ENCODE measurements at regions not wholly inside any gene's neighbourhood (a gene's known extent, or its start where the extent isn't known, plus 50 kb on each side); places are given as distances from the start of the nearest gene placed in this dataset.
"Not testable (repeated sequence)": the region's sequence is repeated elsewhere in the genome, so short reads cannot be mapped to it uniquely, and the experiment has no call there.

DNA sequence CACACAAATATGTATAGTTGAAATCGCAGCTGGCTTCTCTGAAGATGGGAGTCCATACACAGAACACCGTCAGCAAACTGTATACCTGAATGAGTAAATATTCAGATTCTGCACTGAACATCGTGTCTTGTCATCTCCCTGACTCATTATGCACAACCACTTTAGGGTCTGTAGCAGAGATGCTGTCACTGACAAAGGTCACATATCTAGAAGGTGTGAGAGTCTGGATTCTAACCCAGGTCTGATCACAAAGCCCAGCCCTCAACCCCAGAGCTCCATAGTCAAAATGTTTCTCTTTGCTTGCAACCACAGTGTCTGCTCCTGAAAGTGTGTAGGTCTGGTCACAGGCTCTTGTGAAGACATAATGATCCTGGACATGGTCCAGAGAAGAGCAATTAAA, 78.3 kb upstream of the PAX8 start:
- CTCF ChIA-PET: interaction anchor here (2.0 to 2.5 kb wide), 2 partner anchors 13 to 220 kb away, joined by 7 to 11 read pairs; no protein-coding TSS in a partner anchor
- ATAC-seq: peak; percentile 40
- DNase-seq: peak; percentile 51
- Mint-ChIP-seq H3K4me1 (peaks cover 47% of the 10 kb centered on the region), H3K27me3 (peaks cover 28% of the 10 kb centered on the region), H3K9me3 (ENCODE audit: low read depth) (peaks cover 4% of the 10 kb centered on the region), H3K36me3 (peaks cover 3% of the 10 kb centered on the region), H3K27ac (no peak overlapping the region), H3K4me3 (no peak overlapping the region)

DNA sequence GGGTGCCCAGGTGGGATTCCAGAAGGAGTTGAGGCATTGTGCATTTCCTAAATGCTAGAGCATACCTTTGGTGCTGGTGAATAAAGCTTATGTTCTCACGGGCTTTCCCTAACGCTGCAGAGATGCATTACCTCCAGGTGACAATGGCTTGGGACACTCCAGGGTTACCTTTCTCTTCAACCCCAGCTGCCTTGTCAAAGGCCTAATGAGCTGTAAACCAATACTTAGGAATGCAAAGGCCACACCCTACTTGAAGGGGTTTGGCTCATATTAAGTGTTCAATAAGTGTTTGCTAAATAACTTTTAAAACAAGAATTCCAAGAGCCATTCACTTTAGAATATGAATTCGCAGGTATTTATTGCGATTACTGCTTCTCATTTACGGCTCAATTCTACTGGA, 77.6 kb upstream of the PAX8 start:
- H3K27ac Mint-ChIP-seq; H3K9me3 Mint-ChIP-seq (ENCODE audit: low read depth); H3K36me3 Mint-ChIP-seq; ATAC-seq; DNase-seq; CTCF ChIA-PET; H3K4me3 Mint-ChIP-seq: not testable (repeated sequence)
- Mint-ChIP-seq H3K4me1 (peaks cover 40% of the 10 kb centered on the region), H3K27me3 (peaks cover 35% of the 10 kb centered on the region)

DNA sequence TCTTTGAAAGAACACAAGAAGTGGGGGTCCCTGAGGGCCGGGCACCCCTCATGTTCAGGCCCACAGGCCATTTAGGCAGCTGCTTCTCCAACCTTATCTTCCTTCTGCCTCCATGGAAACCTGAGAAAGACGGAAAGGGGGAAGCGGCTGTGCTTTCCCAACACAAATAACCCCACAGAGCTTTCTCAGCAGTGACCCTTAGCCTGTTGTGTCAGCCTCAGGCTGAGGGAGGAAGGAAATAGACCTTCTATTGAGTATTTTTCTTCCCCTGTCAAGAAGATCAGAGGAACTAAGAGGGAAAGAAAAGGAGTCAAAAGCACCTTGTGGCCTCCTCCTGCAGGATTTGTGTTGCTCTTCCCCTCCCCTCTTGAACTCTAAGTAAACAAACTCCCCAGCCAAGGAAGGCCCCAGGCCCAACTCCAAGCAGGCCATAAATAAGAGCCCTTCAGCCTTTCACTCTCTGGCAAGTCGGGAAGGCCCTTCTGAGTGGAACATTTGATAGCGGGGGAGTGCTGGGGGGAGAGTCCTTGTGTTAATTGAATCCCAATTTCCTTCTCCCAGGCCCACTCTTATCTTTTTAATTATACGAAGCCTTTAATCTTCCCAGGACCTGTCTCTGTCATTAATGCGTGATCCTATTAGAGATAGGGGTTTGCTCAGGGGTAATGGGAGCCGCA, 76.8 kb upstream of the PAX8 start:
- H3K27ac Mint-ChIP-seq; DNase-seq; H3K4me3 Mint-ChIP-seq; H3K9me3 Mint-ChIP-seq (ENCODE audit: low read depth); H3K36me3 Mint-ChIP-seq; ATAC-seq: not testable (repeated sequence)
- CTCF ChIA-PET: interaction anchor here (1.2 kb wide), 1 partner anchor 107 kb away, joined by 3 read pairs; no protein-coding TSS in a partner anchor
- Mint-ChIP-seq H3K27me3 (peaks cover 37% of the 10 kb centered on the region), H3K4me1 (peaks cover 32% of the 10 kb centered on the region)

DNA sequence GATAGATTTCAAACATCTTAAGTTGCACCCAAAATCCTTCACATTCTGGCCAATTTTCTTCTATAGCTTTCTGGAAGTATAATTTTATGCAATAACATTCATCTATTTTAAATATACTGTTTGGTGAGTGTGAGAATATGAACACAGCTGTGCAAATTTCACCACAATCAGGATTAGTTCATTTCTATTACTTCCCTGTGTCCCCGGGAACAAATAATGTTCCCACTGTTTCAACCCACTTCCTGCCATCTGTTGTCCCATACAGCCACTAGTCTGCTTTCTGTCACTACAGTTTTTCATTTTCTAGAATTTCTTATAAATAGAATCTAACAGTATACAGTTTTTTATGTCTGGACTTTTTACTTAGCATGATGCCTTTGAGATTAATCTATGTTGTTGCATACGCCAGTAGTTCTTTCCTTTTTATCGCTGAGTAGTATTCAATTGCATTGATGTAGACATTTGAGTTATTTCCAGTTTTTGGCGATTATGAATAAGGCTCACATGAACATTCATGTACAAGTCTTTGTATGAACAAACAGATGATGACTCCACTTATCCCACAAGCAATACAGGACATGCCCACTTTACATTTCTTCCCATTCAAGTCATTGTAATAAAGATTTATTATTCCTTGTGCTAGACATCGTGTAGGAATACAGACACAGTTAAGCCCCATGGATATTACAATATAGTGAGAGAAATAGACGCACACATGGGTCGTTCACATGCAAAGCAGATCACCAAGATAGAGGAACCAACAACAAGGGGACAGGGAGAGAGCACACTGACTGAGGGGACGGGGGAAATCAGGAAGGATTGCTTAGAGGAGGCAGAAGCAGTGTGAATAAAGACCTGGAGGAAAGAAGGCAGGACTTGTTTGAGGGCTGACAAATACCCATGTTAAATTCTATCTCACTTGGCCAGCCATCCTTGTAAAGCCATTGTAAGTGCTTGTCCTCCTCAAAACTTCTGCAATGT, 72.9 kb upstream of the PAX8 start:
- Mint-ChIP-seq H3K4me1 (no peaks in the 10 kb centered on the region), H3K9me3 (ENCODE audit: low read depth) (peaks cover 4% of the 10 kb centered on the region), H3K4me3 (no peak overlapping the region), H3K27ac (no peak overlapping the region), H3K36me3 (peaks cover 3% of the 10 kb centered on the region), H3K27me3 (peaks cover 37% of the 10 kb centered on the region)
- DNase-seq (no peak), ATAC-seq (no peak)
- CTCF ChIA-PET: no interaction called here

DNA sequence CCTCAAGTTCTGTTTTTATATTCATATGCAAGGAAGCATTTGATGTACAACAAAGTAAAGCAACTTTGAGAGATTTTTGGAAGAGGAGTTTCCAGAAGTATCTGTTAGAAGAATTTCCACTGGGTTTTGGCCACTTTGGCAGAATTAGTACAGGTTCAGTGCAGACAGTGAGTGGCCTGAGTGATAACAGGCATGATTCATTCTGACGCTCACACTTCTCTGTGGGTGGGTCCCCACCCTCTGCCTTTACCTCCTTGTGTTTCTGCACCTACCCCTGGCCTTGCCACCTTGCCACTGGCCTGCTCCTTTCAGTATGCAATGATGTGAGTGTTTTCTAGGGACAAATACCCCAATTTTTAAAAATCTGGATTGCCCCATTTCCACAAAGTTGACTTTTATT, 65.1 kb upstream of the PAX8 start:
- H3K36me3 Mint-ChIP-seq; H3K4me3 Mint-ChIP-seq; DNase-seq; CTCF ChIA-PET; H3K27ac Mint-ChIP-seq; H3K9me3 Mint-ChIP-seq (ENCODE audit: low read depth): not testable (repeated sequence)
- H3K4me1 Mint-ChIP-seq: peaks cover 13% of the 10 kb centered on the region
- H3K27me3 Mint-ChIP-seq: peaks cover 25% of the 10 kb centered on the region
- peak; percentile 27 for ATAC-seq

DNA sequence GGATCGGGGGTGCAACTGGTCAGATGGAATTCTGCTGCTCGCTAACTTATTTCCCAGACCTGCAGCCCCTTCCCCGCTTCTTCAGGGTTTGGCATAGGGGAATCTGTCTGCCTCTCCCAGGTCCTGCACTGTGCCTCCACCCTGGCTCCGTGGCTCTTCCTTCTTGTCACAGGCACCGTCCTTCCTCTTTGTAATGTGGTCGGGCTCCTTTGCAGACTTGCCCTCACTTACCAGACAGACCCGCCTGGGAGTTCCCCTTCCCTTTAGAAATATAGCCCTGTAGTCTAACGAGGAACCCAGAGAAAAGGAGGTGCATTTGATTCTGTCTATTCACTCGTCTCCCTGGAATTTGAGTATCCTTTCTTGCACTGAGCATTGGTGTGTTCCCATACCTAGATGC, 63.9 kb upstream of the PAX8 start:
- no peak overlapping the region for H3K4me3 Mint-ChIP-seq
- CTCF ChIA-PET: no interaction called here
- no peak overlapping the region for H3K27ac Mint-ChIP-seq
- DNase-seq (no peak), ATAC-seq (peak; percentile 61)
- peaks cover 13% of the 10 kb centered on the region for H3K4me1 Mint-ChIP-seq
- H3K27me3 Mint-ChIP-seq: peaks cover 25% of the 10 kb centered on the region
- no peaks in the 10 kb centered on the region for H3K36me3 Mint-ChIP-seq
- no peaks in the 10 kb centered on the region for H3K9me3 Mint-ChIP-seq (ENCODE audit: low read depth)

DNA sequence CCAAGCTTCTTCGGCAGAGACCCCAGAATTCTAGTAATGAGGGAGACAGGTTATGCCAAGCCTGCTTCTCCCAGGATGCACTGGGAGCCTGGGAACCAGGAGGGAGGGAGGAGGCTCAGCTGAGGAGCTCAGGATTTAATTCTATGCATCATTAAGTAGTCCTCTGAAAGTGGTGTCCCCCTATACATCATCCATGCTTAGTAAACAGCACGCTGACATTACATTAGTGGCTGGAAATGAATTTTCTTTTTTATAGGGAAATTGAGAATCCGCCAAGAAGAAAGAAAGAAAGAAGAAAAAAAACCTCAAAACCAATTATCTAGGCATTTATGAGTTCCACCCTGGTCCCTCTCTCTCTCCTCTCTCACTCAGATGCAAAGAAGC, 63.1 kb upstream of the PAX8 start:
- H3K9me3 Mint-ChIP-seq (ENCODE audit: low read depth); ATAC-seq; H3K36me3 Mint-ChIP-seq; CTCF ChIA-PET; DNase-seq; H3K4me3 Mint-ChIP-seq; H3K27ac Mint-ChIP-seq: not testable (repeated sequence)
- peaks cover 13% of the 10 kb centered on the region for H3K4me1 Mint-ChIP-seq
- peaks cover 27% of the 10 kb centered on the region for H3K27me3 Mint-ChIP-seq

DNA sequence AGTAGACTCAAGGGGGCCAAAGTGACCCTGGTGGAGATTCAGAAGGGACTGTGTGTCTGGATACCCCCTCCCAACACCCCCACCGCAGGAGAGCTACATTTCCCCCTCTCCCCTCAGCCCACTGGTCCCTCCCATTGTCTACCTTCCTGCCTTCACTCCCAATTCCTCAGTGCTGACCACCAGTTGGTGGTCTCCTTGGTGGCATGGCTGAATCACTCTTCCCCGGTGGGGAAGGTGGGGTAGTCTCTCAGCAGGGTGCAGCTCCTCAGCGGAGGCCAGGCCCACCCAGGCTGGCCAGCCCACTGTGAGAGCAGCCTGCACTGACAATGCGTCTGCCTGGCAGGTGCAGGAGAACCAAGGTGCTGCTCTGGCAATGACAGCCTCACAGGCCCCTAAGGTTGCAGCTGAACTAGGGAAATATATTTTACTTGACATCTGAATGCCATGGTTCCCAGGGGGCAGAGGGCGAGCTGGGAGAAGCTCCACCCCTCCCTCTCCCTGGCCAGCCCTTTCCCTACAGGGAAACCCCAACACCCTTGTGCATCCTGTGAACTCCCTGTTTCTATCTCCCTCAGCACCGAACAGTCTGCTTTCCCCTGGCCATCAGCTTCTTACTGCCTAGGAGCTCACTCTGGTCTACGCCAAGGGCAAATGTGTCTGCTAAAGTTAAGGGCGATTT, 62.6 kb upstream of the PAX8 start:
- H3K27ac Mint-ChIP-seq: no peak overlapping the region
- ATAC-seq (no peak), DNase-seq (no peak)
- H3K9me3 Mint-ChIP-seq (ENCODE audit: low read depth): no peaks in the 10 kb centered on the region
- H3K4me3 Mint-ChIP-seq: no peak overlapping the region
- CTCF ChIA-PET: no interaction called here
- H3K36me3 Mint-ChIP-seq: no peaks in the 10 kb centered on the region
- peaks cover 33% of the 10 kb centered on the region for H3K27me3 Mint-ChIP-seq
- H3K4me1 Mint-ChIP-seq: peaks cover 13% of the 10 kb centered on the region

DNA sequence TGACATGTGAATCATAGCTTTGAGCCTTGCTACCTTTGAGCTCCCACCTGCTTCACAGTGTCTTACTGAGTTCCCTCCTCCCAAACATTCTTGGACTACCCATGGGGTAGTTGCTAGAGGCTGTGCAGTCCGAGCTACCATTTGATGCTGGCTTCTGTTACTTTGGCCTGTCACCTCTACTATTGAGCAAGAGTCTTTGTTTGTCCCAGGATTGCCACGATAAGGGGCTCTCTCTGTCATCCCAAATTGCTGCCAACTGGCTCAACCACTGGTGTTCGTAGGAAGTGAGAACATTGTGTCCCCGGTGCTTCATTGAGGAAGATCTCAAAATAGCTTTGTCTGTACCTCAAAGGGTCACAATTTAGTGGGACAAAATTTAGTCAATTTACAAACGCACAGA, 59.1 kb upstream of the PAX8 start:
- CTCF ChIA-PET: no interaction called here
- Mint-ChIP-seq H3K36me3 (no peaks in the 10 kb centered on the region), H3K4me1 (peaks cover 3% of the 10 kb centered on the region), H3K4me3 (no peak overlapping the region), H3K27ac (no peak overlapping the region), H3K9me3 (ENCODE audit: low read depth) (no peaks in the 10 kb centered on the region), H3K27me3 (peaks cover 28% of the 10 kb centered on the region)
- no peak for DNase-seq
- ATAC-seq: no peak

DNA sequence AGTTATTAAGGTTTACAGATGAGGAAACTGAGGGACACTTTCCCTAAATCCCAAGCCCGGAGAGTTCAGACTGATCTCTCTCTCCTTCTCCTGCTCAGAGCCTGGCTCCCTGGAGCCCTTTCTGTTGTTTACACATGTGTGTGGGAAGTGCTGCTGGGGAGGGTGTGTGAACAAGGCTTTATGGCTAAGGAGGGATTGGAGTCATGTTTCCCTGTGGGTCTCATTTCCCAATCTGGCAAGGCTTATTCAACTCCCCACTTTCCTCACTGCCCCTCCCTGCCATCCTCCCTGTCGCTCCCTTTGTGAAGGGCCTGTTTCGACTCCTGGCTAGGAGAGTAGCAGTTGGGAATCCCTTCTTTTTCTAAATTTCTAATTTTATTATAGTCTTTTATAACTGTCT, 57.3 kb upstream of the PAX8 start:
- H3K36me3 Mint-ChIP-seq; H3K4me1 Mint-ChIP-seq; H3K27ac Mint-ChIP-seq; DNase-seq; CTCF ChIA-PET; H3K9me3 Mint-ChIP-seq (ENCODE audit: low read depth); ATAC-seq; H3K4me3 Mint-ChIP-seq: not testable (repeated sequence)
- H3K27me3 Mint-ChIP-seq: peaks cover 20% of the 10 kb centered on the region

DNA sequence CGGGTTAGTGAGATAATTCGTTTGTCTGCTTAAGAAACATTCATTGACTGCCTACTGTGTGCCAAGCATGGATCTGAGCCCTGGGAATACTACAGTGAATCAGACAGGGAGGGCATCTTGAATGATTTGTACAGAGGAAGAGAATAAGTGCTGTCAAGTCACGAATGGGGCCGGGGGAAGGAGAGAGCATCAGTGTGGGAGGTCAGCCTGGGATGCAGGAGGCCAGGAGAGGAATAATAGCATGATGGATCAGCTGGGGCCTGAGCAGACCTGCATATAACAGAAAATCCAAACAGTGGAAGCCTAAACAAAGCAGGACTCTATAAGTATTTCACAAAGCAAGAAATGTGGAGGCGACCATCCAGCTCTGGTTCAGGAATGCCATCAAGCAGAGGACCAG, 55.4 kb upstream of the PAX8 start:
- DNase-seq: no peak
- no peak overlapping the region for H3K4me3 Mint-ChIP-seq
- no peaks in the 10 kb centered on the region for H3K36me3 Mint-ChIP-seq
- ATAC-seq: no peak
- peaks cover 30% of the 10 kb centered on the region for H3K27me3 Mint-ChIP-seq
- H3K4me1 Mint-ChIP-seq: no peaks in the 10 kb centered on the region
- no peaks in the 10 kb centered on the region for H3K9me3 Mint-ChIP-seq (ENCODE audit: low read depth)
- no peak overlapping the region for H3K27ac Mint-ChIP-seq
- CTCF ChIA-PET: no interaction called here

DNA sequence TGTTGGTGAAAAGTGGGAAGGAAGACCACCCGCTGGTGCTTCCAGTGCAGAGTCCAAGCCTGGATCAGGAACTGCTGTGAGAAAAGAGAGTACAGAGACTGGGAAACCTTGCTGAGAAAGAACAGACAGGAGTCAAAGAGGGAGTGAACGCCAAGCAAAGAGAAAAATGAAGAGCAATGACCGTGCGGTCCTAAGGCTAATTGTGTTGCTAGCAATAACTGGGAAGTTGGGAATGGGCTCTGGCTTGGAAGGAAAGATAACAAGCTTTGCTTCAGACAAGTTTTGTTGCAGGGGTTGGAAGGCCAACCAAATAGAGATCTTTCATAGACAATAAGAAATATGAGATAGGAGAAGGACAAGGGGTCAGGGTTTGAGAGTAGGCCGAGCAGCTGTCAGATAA, 55.0 kb upstream of the PAX8 start:
- H3K4me1 Mint-ChIP-seq; CTCF ChIA-PET; ATAC-seq; H3K27ac Mint-ChIP-seq; H3K36me3 Mint-ChIP-seq; H3K9me3 Mint-ChIP-seq (ENCODE audit: low read depth); DNase-seq; H3K4me3 Mint-ChIP-seq: not testable (repeated sequence)
- H3K27me3 Mint-ChIP-seq: peaks cover 30% of the 10 kb centered on the region

DNA sequence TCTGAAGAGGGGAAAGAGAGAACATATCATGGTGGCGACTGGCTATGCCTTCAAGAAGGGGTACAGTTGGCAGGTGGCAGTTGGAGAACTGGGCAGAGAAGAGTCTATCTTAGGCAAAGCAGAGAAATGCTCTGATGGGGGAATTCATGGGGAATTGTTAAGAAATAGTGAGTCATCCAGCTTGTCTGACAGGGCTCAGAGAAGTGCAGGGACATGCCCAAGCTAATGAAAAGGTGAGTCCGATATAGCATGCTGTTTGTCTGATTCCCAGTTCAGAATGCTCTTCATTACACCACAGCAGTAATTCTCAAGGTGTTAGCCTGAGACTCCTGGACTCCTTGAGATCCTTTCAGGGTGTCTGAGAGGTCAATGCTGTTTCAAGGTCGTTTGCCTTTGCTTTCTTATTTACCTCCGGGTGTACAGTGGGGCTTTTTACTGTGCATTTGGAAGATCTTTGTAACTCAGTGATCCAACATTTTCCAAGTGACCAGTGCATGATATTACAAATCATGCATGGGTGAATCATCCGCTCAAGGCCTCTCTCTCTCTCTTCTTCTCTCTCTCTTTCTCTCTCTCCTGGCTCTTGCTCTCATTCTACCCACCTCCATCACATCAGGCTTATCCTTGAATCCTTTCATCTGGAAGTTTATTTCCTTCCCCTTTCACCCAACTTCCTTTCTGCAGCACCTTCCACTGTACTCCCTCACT, 51.5 kb upstream of the PAX8 start:
- H3K4me3 Mint-ChIP-seq; H3K4me1 Mint-ChIP-seq; ATAC-seq; H3K27ac Mint-ChIP-seq; DNase-seq; CTCF ChIA-PET; H3K9me3 Mint-ChIP-seq (ENCODE audit: low read depth); H3K36me3 Mint-ChIP-seq: not testable (repeated sequence)
- H3K27me3 Mint-ChIP-seq: peaks cover 33% of the 10 kb centered on the region

Measured in activated CD8-positive, alpha-beta memory T cell treated with anti-CD3 and anti-CD28 coated beads, Interleukin-2, amount 10 ng/mL, durations not matched to agents 7 days and 5 days (primary cell).